Right atrium auricular region (tissue), 2 donors: ENCODE measurements at regions not wholly inside any gene's neighbourhood (a gene's known extent, or its start where the extent isn't known, plus 50 kb on each side); places are given as distances from the start of the nearest gene placed in this dataset.

Experiments used
- DNase-seq: peaks from one replicate; pipeline ENCODE4 v3.0.0-alpha.2; 2019; ENCODE audit warnings: low spot score
- H3K27ac ChIP-seq, 2 donors: fragments of 200-600 bp; sonication (generic); 1 replicate in 1 of 2; 2 replicates in 1 of 2; pipeline ENCODE4 v1.5.1; 2016 to 2019
- H3K27me3 ChIP-seq, 2 donors: fragments of 200-600 bp; sonication (generic); one replicate each; pipeline versions ENCODE4 v1.5.1 to v1.6.0; 2017 to 2019
- H3K36me3 ChIP-seq: fragments of 200-600 bp; sonication (generic); one replicate; pipeline ENCODE4 v1.5.1; 2016
- H3K4me1 ChIP-seq, 2 donors: fragments of 200-600 bp; sonication (generic); one replicate each; pipeline versions ENCODE4 v1.5.1 to v1.6.0; 2017 to 2019
- H3K4me3 ChIP-seq, 2 donors: fragments of 200-600 bp; sonication (generic); 1 replicate in 1 of 2; 2 replicates in 1 of 2; pipeline ENCODE4 v1.5.1; 2017 to 2019; ENCODE audit warnings: mild to moderate bottlenecking in 1 of 2, moderate library complexity in 1 of 2
- H3K9me3 ChIP-seq, 2 donors: fragments of 200-600 bp; sonication (generic); one replicate each; pipeline ENCODE4 v1.5.1; 2019
- TF ChIP-seq, protein P1 (sequence below), 2 donors: fragments of 200-600 bp; sonication (generic); IDR thresholded peaks; one replicate each; pipeline ENCODE4 v1.5.1; 2019; ENCODE audit warnings: antibody characterized with exemption in 2 of 2

DNA sequence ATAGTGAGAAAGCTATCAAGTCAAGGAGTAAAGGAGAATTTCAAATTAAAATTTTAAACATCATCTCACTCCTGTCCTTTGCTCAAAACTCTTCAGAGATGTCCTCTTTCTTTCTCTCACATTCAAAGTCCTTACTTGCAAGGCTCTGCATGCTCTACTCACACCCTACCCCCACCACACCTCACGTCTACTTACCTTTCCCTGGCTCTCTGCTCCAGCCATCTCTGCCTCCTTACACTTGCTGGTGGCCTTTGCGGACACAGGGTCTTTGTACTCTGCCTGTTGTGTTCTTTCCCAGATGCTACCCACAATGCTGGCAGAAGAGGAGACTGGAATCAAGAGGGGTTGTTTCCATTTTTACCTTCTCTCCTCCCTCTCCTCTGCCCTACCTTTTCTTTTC is 405.2 kb downstream of the INSC start:
- Histone ChIP-seq H3K4me1 (no peaks in the 10 kb centered on the region), H3K36me3 (no peaks in the 10 kb centered on the region), H3K27me3 (peaks cover 0 to 5% of the 10 kb centered on the region in 2 donors), H3K9me3 (peaks cover 0 to 26% of the 10 kb centered on the region in 2 donors), H3K27ac (no peak overlapping the region), H3K4me3 (no peak overlapping the region)
- DNase-seq: no peak
- TF ChIP-seq, protein P1, sequence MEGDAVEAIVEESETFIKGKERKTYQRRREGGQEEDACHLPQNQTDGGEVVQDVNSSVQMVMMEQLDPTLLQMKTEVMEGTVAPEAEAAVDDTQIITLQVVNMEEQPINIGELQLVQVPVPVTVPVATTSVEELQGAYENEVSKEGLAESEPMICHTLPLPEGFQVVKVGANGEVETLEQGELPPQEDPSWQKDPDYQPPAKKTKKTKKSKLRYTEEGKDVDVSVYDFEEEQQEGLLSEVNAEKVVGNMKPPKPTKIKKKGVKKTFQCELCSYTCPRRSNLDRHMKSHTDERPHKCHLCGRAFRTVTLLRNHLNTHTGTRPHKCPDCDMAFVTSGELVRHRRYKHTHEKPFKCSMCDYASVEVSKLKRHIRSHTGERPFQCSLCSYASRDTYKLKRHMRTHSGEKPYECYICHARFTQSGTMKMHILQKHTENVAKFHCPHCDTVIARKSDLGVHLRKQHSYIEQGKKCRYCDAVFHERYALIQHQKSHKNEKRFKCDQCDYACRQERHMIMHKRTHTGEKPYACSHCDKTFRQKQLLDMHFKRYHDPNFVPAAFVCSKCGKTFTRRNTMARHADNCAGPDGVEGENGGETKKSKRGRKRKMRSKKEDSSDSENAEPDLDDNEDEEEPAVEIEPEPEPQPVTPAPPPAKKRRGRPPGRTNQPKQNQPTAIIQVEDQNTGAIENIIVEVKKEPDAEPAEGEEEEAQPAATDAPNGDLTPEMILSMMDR (IDR thresholded peaks at IDR 0.05): no peak

DNA sequence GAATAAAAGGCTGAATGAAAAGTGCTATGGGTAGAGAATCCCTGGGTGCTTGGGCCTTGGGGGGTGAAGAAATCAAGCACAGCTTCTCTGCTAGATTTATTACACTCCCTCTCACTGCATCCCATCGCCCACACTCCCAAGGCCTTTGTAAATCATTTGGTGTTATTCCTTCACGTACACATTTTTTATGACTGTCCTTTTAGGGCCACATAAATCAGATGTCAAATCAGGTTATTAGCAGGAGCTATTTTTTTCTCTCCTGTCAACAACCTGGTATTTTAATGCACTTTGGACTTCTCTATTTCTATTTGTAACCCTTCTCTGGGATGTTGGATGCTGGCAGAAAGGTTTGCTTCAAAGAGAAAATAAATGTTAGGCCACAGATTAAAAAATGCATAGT is 408.8 kb downstream of the INSC start:
- no peak for DNase-seq
- H3K36me3 ChIP-seq: no peaks in the 10 kb centered on the region
- H3K27ac ChIP-seq: no peak overlapping the region
- no peak overlapping the region for H3K4me3 ChIP-seq
- H3K27me3 ChIP-seq: peaks cover 0 to 5% of the 10 kb centered on the region in 2 donors
- no peaks in the 10 kb centered on the region for H3K4me1 ChIP-seq
- H3K9me3 ChIP-seq: peaks cover 0 to 32% of the 10 kb centered on the region in 2 donors
- TF ChIP-seq, protein P1 (IDR thresholded peaks at IDR 0.05): no peak

GRCh38 chr11:15525582-15525981 is 410.9 kb downstream of the INSC start:
- Histone ChIP-seq H3K27ac (no peak overlapping the region), H3K36me3 (no peaks in the 10 kb centered on the region), H3K4me3 (no peak overlapping the region), H3K27me3 (peaks cover 0 to 5% of the 10 kb centered on the region in 2 donors), H3K4me1 (no peaks in the 10 kb centered on the region), H3K9me3 (peaks cover 0 to 36% of the 10 kb centered on the region in 2 donors)
- DNase-seq: no peak
- TF ChIP-seq, protein P1 (IDR thresholded peaks at IDR 0.05): no peak

DNA sequence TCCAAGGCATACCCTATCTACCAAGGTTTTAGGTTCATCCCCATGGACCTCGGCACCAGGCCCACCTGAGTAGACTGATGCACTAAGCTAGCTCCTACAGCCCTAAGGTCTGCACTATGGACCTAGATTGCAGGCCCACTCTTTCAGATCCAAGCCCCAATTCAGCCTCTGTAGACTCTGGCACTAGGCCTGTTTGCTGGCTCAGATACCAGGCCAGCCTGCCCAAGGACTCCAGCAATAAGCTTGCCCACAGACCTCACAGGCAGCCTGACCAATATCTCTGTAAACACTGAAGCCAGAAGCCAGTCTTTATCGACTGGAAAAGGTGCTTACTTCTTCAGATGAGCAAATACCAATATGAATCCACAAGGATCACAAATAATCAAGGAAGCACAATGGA is 411.3 kb downstream of the INSC start:
- TF ChIP-seq, protein P1 (IDR thresholded peaks at IDR 0.05): no peak
- no peak for DNase-seq
- Histone ChIP-seq H3K27me3 (peaks cover 0 to 5% of the 10 kb centered on the region in 2 donors), H3K4me3 (no peak overlapping the region), H3K4me1 (no peaks in the 10 kb centered on the region), H3K9me3 (peaks cover 0 to 35% of the 10 kb centered on the region in 2 donors), H3K27ac (no peak overlapping the region), H3K36me3 (no peaks in the 10 kb centered on the region)

- Histone ChIP-seq H3K4me3 (no peak overlapping the region), H3K27ac (no peak overlapping the region), H3K36me3 (no peaks in the 10 kb centered on the region), H3K9me3 (peaks cover 0 to 28% of the 10 kb centered on the region in 2 donors), H3K27me3 (no peaks in the 10 kb centered on the region), H3K4me1 (no peaks in the 10 kb centered on the region)
- TF ChIP-seq, protein P1 (IDR thresholded peaks at IDR 0.05): no peak
- no peak for DNase-seq
Observed at GRCh38 chr11:15526859-15527450, 412.2 kb downstream of the INSC start.

GRCh38 chr11:15532432-15532831 is 417.7 kb downstream of the INSC start:
- Histone ChIP-seq H3K27me3 (no peaks in the 10 kb centered on the region), H3K27ac (no peak overlapping the region), H3K4me1 (no peaks in the 10 kb centered on the region), H3K36me3 (no peaks in the 10 kb centered on the region), H3K4me3 (no peak overlapping the region), H3K9me3 (peaks cover 0 to 17% of the 10 kb centered on the region in 2 donors)
- TF ChIP-seq, protein P1 (IDR thresholded peaks at IDR 0.05): no peak
- DNase-seq: no peak
